ENCODE measurements at regions not wholly inside any gene's neighbourhood (a gene's known extent, or its start where the extent isn't known, plus 50 kb on each side); places are given as distances from the start of the nearest gene placed in this dataset.
A peak's percentile ranks its signal among the peaks of the same experiment; 100 is the strongest.

DNA sequence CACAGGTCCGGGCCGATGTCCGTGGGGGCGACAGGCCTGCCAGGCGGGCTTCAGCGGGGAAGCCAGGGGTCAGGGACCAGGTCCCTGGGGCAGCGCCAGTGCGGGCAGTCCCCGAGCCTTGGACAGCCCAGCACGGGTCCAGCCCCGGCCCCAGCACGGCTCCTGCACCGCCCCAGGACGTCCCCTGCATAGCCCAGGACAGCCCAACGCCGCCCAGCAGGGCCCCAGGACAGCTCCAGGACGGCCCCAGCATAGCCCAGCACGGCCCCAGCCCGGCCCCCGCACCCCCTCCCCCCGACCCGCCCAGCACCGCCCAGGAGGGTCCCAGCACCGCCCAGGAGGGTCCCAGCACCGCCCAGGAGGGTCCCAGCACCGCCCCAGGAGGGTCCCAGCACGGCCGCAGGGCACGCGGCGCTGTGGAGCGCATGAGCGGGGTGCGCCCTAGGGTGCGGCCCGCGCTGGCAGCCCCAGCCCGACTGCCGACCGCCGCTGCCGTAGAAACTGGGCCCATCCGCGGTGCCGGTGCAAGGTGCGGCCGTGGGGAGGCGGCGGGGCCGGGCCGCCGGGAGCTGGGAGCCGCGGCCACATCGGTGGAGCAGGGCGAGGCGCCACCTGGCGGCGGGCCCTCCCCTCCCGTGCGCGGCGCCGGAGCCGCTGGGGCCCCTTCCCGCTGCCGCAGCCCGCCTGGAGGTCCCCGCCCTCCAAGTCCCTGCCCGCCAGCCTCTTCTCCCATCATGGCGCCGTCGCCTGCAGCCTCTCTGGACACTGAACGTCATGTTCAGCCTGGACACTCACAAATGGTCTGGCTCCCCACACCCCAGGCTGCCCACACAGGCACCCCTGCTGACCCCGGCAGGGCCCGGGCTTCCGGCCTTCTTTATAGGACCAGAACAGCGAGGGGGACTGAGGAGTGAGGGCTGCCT lies 106.8 kb upstream of the NKX1-1 start:
- DNase-seq (ENCODE audit: low read depth in 1 of 2, low spot score in 1 of 2), result peak; percentile 15 to 17

- no peak for DNase-seq (ENCODE audit: low read depth in 1 of 2, low spot score in 1 of 2)
Measured at GRCh38 chr4:1512051-1512737, 106.0 kb upstream of the NKX1-1 start.

DNA sequence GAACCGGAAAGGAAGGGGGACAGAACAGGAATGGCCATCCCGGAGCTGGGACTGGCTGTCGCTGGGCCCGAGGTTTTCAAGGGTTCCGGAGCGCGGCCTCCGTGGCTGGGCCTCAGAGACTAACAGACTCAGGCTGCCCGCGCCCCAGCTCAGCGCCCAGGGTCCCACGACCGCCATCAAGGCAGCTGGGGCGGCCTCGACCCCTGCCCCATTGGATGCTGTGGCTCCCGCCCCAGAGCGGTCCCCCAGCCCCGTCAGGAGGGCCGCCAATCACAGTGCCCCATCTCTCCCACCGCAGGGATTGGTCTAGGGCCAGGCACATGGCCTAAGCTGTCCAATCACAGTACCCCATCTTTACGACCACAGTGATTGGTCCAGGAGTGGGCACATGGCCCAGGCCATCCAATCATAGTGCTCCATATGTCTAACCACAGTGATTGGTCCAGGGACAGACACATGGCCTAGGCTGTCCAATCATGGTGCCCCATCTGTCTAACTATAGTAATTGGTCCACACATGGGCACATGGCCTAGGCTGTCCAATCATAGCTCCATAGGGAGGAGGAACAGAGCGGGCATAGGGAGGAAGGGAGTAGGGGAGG lies 105.3 kb upstream of the NKX1-1 start:
- DNase-seq (ENCODE audit: low read depth in 1 of 2, low spot score in 1 of 2), result no peak

- no peak for DNase-seq (ENCODE audit: low read depth in 1 of 2, low spot score in 1 of 2)
Measured at GRCh38 chr4:1510931-1511330, 104.7 kb upstream of the NKX1-1 start.

DNA sequence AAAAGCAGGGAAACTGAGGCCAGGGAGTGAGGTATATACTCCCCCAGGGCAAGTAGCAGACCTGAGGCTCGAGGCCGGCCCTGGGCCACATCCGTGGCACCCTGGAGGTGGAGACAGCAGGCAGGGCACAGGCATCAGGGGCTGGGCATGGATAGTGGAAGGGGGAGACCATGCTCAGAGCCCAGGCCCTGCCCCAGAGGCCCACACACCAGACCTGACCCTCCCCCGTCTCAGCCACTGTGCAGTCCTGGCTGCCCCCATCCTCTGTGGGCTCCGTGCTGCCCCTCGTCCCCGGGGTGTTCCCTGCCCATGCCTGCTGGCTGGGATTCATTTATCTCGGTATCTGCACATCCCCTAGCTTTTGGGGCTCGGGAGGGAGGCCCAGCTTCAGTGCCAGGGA lies 103.1 kb upstream of the NKX1-1 start:
- no peak for DNase-seq (ENCODE audit: low read depth in 1 of 2, low spot score in 1 of 2)

DNA sequence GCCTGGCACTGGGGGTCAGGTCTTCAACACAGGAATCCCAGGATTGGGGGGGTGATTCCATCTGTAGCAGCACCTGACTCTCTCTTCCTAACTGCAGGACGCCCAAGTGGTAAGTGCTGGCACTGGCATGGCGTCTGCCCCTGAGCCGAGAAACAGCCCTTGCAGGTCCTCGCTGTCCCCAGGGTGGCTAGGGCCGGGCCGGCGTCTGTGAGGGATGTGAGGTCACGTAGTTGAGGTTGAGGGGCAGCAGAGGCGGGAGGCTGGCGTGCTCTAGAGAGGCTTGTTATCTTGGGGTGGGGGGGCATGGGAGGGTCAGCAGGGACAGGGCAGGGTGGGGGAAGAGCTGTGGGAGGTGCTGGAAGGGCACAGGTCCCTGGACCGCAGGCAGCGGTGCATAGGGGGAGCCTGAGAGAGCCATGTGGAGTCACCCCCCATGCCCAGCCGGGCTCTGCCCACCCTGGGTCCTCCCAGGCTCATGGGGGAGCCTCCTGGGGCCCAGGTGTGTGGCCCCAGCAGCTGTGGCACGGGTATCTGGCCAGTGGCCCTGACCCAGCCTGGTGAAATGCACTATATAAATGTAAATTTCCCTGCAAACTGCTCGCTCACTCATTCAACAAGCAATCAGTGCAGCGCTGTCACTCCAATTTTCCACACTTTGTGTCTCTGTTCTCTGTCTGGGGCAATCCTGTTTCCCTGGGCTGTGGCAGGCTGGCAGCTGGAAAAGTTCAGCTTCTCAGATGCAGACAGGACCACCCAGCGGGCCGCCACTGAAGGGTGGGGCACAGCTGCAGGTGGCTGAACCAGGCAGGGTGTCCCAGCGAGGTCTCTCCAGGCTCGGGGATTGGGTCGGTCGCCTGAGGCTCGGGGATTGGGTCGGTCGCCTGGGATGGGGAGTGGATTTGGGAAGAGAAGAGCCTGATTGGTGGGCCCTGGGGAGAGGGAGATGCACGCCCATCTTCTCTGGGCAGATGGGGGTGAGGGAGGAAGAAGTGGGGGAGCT lies 102.2 kb upstream of the NKX1-1 start:
- DNase-seq (ENCODE audit: low read depth in 1 of 2, low spot score in 1 of 2), result no peak

DNA sequence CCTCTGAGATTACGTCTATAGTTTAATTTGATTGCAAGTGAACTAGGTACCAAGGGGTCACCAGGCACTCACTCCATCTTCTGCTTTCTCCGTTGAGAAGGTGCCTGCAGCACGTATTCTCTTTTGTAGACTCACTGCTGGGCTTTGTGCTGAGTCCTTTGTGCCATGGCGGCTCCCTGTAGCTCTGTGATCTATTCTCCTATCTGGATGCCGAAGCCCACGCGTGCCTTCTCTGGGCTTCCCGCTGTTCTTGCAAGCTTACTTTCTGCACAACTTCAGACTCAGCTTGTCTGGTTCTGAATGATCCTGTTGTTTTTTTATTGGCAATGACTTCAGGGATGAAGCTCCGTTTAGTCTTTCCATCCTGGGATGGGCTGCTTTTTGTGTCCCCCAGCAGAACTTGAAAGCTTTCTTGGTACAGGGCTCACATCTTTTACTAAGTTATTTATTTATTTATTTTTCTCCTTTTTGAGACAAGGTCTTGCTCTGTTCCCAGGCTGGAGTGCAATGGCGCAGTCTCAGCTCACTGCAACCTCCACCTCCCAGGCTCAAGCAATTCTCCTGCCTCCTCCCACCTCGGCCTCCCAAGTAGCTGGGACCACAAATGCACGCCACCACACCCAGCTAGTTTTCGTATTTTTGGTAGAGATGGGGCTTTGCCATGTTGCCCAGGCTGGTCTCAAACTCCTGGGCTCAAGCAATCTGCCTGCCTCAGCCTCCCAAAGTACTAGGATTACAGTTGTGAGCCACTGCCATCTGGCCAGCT lies 100.9 kb upstream of the NKX1-1 start:
- no peak for DNase-seq (ENCODE audit: low read depth in 1 of 2, low spot score in 1 of 2)

- no peak for DNase-seq (ENCODE audit: low read depth in 1 of 2, low spot score in 1 of 2)
Measured at GRCh38 chr4:1505511-1506460, 99.5 kb upstream of the NKX1-1 start.

DNA sequence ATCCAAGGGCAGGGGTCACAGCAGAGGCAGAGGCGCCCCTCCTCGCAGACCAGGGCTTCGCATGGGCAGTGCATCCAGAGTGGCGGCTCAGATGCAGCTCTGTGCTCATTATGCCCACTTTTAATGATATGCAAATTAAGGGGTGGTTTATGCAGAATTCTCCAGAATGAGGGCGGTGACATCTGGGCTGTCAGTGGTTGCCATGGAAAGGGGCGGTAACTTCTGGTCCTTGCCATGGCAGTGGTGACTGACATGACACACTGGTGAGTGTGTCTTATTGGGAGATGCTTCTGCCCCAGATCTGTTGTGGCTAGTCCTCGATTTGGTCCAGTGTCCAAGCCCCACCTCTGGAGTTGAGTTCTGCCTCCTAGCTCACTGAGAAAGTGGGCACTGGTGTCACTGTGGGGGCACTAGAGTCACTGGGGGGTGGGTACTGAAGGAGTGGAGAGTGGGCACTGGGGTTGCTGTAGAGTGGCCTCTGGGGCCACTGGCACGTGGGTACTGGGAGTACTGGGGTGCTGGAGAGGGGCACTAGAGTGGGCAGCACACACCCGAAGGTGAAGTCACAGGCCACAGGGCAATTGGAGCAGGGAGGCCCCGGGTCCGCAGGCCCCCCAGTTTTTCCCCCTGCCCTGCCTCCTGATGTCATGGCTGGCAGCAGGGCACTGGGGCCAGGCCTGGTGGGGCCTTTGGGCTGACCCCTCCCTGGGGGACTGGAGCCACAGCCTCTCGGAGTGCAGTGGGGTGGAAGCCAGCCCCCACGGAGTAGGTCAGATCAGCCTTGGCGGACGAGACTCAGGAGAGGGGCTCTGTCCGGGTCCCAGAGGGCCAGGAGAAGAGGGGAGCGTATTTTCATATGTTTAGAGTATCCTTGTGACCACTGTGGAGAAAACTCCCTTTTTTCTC lies 98.6 kb upstream of the NKX1-1 start:
- no peak for DNase-seq (ENCODE audit: low read depth in 1 of 2, low spot score in 1 of 2)

- no peak for DNase-seq (ENCODE audit: low read depth in 1 of 2, low spot score in 1 of 2)
Measured at GRCh38 chr4:1503583-1504471, 97.6 kb upstream of the NKX1-1 start.

DNA sequence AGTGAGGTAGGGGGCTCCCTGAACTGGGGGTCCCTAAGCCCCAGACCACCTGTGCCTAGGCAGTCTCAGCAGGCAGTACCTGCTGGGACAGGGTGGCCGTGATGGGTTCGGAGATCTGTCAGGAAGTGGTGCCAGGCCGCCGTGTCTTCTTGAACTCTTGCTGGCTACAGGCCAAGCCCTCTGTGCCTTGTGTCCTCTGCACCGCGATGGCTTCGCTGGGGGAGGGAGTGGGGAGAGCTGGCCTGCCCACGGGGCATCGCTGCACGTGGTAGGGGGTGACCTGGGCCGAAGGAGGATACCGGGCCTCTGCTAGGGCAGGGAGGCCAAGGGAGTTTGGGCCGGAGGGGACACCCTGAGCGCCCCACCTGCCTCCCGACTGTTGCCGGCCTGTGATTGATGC lies 96.7 kb upstream of the NKX1-1 start:
- no peak for DNase-seq (ENCODE audit: low read depth in 1 of 2, low spot score in 1 of 2)

- DNase-seq (ENCODE audit: low read depth in 1 of 2, low spot score in 1 of 2), result no peak
Measured at GRCh38 chr4:1502501-1502886, 96.3 kb upstream of the NKX1-1 start.

GRCh38 chr4:1501754-1502500 lies 95.7 kb upstream of the NKX1-1 start:
- DNase-seq (ENCODE audit: low read depth in 1 of 2, low spot score in 1 of 2), result peak in 1 of 2 donors; percentile 0

- no peak for DNase-seq (ENCODE audit: low read depth in 1 of 2, low spot score in 1 of 2)
Measured at GRCh38 chr4:1500966-1501753, 94.9 kb upstream of the NKX1-1 start.

- DNase-seq (ENCODE audit: low read depth in 1 of 2, low spot score in 1 of 2), result no peak
Measured at GRCh38 chr4:1500231-1500965, 94.2 kb upstream of the NKX1-1 start.
